H9 (cell line): ENCODE measurements at regions not wholly inside any gene's neighbourhood (a gene's known extent, or its start where the extent isn't known, plus 50 kb on each side); places are given as distances from the start of the nearest gene placed in this dataset.

ENCODE experiments used
- DNase-seq: peaks from one replicate; pipeline ENCODE4 v3.0.0-alpha.2; 2017
- H2AFZ ChIP-seq: one replicate; pipeline ENCODE4 v1.6.1; 2013; ENCODE audit warnings: mild to moderate bottlenecking, low read length, control low read depth, moderate library complexity
- H2AK5ac ChIP-seq: 2 replicates; pipeline ENCODE4 v1.6.1; 2013; ENCODE audit warnings: low read length, control low read depth, mixed read lengths; ENCODE audit not compliant: insufficient read length
- H2BK120ac ChIP-seq: one replicate; pipeline ENCODE4 v1.6.1; 2013; ENCODE audit warnings: low read depth, mild to moderate bottlenecking, low read length, control low read depth, inconsistent platforms; ENCODE audit not compliant: poor library complexity, severe bottlenecking
- H2BK12ac ChIP-seq: 2 replicates; pipeline ENCODE4 v1.6.1; 2013; ENCODE audit warnings: low read length, control low read depth, mixed read lengths, low read depth; ENCODE audit not compliant: insufficient read length
- H2BK15ac ChIP-seq: 2 replicates; pipeline ENCODE4 v1.6.1; 2013; ENCODE audit warnings: low read depth, low read length, control low read depth
- H2BK20ac ChIP-seq: one replicate; pipeline ENCODE4 v1.6.1; 2013; ENCODE audit warnings: low read depth, mild to moderate bottlenecking, low read length, control low read depth, inconsistent platforms; ENCODE audit not compliant: poor library complexity, severe bottlenecking
- H2BK5ac ChIP-seq: 2 replicates; pipeline ENCODE4 v1.6.1; 2013; ENCODE audit warnings: low read length, control low read depth, mixed read lengths; ENCODE audit not compliant: insufficient read length
- H3K14ac ChIP-seq: 2 replicates; pipeline ENCODE4 v1.6.1; 2013; ENCODE audit warnings: low read length, control low read depth; ENCODE audit not compliant: insufficient read depth
- H3K18ac ChIP-seq: 2 replicates; pipeline ENCODE4 v1.6.1; 2013; ENCODE audit warnings: low read depth, mild to moderate bottlenecking, mixed read lengths, low read length, control low read depth; ENCODE audit not compliant: insufficient read length
- H3K23ac ChIP-seq: 2 replicates; pipeline ENCODE4 v1.6.1; 2013; ENCODE audit warnings: low read length, control low read depth, mixed read lengths, low read depth; ENCODE audit not compliant: insufficient read length
- H3K23me2 ChIP-seq: 2 replicates; pipeline ENCODE4 v1.6.1; 2013; ENCODE audit warnings: low read depth, mild to moderate bottlenecking, mixed read lengths, low read length, control low read depth; ENCODE audit not compliant: insufficient read length, poor library complexity, severe bottlenecking
- H3K27ac ChIP-seq: 2 replicates; pipeline ENCODE4 v1.5.1; 2013; ENCODE audit warnings: low read length, control low read depth, mixed read lengths, low read depth; ENCODE audit not compliant: insufficient read length
- H3K27me3 ChIP-seq: 2 replicates; pipeline ENCODE4 v1.6.1; 2013; ENCODE audit warnings: low read length, control low read depth, inconsistent platforms; ENCODE audit not compliant: insufficient read depth
- H3K4ac ChIP-seq: 2 replicates; pipeline ENCODE4 v1.6.1; 2013; ENCODE audit warnings: low read depth, mild to moderate bottlenecking, control low read depth, inconsistent platforms, low read length, moderate library complexity
- H3K4me1 ChIP-seq: 2 replicates; pipeline ENCODE4 v1.6.1; 2013; ENCODE audit warnings: low read length, control low read depth, inconsistent platforms; ENCODE audit not compliant: insufficient read depth
- H3K4me2 ChIP-seq: 2 replicates; pipeline ENCODE4 v1.6.1; 2013; ENCODE audit warnings: low read length, control low read depth, mixed read lengths; ENCODE audit not compliant: insufficient read length, insufficient read depth
- H3K56ac ChIP-seq: 2 replicates; pipeline ENCODE4 v1.6.1; 2013; ENCODE audit warnings: low read depth, mild to moderate bottlenecking, mixed read lengths, low read length, control low read depth; ENCODE audit not compliant: insufficient read length
- H3K79me1 ChIP-seq: 2 replicates; pipeline ENCODE4 v1.6.1; 2013; ENCODE audit warnings: low read depth, mild to moderate bottlenecking, moderate library complexity, low read length, control low read depth, inconsistent platforms; ENCODE audit not compliant: insufficient read depth, poor library complexity, severe bottlenecking
- H3K79me2 ChIP-seq: 2 replicates; pipeline ENCODE4 v1.6.1; 2013; ENCODE audit warnings: low read length, control low read depth, inconsistent platforms; ENCODE audit not compliant: insufficient read depth
- H3K9ac ChIP-seq: 2 replicates; pipeline ENCODE4 v1.6.1; 2013; ENCODE audit warnings: low read length, control low read depth, mixed read lengths; ENCODE audit not compliant: insufficient read length; ENCODE audit errors: extremely low read depth
- H3K9me3 ChIP-seq: one replicate; pipeline ENCODE4 v1.6.1; 2013; ENCODE audit warnings: low read depth, low read length, inconsistent platforms; ENCODE audit not compliant: control insufficient read depth
- H3T11ph ChIP-seq: one replicate; pipeline ENCODE4 v1.6.1; 2013; ENCODE audit warnings: mild to moderate bottlenecking, low read length, control low read depth, inconsistent platforms
- H4K20me1 ChIP-seq: one replicate; pipeline ENCODE4 v1.6.1; 2013; ENCODE audit not compliant: control insufficient read depth, insufficient read length, insufficient read depth
- H4K5ac ChIP-seq: 2 replicates; pipeline ENCODE4 v1.6.1; 2013; ENCODE audit warnings: low read depth, mild to moderate bottlenecking, mixed read lengths, low read length, control low read depth; ENCODE audit not compliant: insufficient read length
- H4K8ac ChIP-seq: replicated peaks from 2 replicates; pipeline ENCODE4 v1.6.1; 2013; ENCODE audit warnings: low read length, control low read depth, mixed read lengths, low read depth; ENCODE audit not compliant: insufficient read length
- H4K91ac ChIP-seq: 2 replicates; pipeline ENCODE4 v1.6.1; 2013; ENCODE audit warnings: low read depth, mild to moderate bottlenecking, moderate library complexity, mixed read lengths, low read length, control low read depth; ENCODE audit not compliant: insufficient read length
- H3K27ac Mint-ChIP-seq, 3 experiments: 2 replicates in 2 of 3; 3 replicates in 1 of 3; pipeline ENCODE4 v1.8.0; 2020 to 2021; ENCODE audit warnings: mixed read lengths in 3 of 3, mild to moderate bottlenecking in 1 of 3, moderate library complexity in 1 of 3
- H3K27me3 Mint-ChIP-seq: 2 replicates; pipeline ENCODE4 v1.8.0; 2021; ENCODE audit warnings: low read depth, mild to moderate bottlenecking, moderate library complexity, mixed read lengths
- H3K36me3 Mint-ChIP-seq, 3 experiments: 2 replicates in 2 of 3; 3 replicates in 1 of 3; pipeline ENCODE4 v1.8.0; 2020 to 2021; ENCODE audit warnings: low read depth in 3 of 3, mixed read lengths in 3 of 3; ENCODE audit not compliant: insufficient read depth in 1 of 3
- H3K4me1 Mint-ChIP-seq, 2 experiments: 2 replicates each; pipeline ENCODE4 v1.8.0; 2020; ENCODE audit warnings: mixed read lengths in 2 of 2
- H3K4me3 Mint-ChIP-seq, 2 experiments: 2 replicates in 1 of 2; 3 replicates in 1 of 2; pipeline ENCODE4 v1.8.0; 2020 to 2021; ENCODE audit warnings: mild to moderate bottlenecking in 2 of 2, mixed read lengths in 2 of 2, moderate library complexity in 1 of 2
- H3K9me3 Mint-ChIP-seq, 2 experiments: 2 replicates in 1 of 2; 3 replicates in 1 of 2; pipeline ENCODE4 v1.8.0; 2020; ENCODE audit warnings: mild to moderate bottlenecking in 2 of 2, mixed read lengths in 2 of 2, moderate library complexity in 1 of 2
- WGBS: extraction: QIAGEN DNeasy Blood & Tissue Kit; methylation state at CpG from one replicate; pipeline ENCODE4 v1.1.7; 2013; ENCODE audit warnings: missing lambda C conversion rate, low lambda C conversion rate, mixed read lengths; ENCODE audit not compliant: insufficient read length; ENCODE audit errors: extremely low coverage; 5-methylcytosine and 5-hydroxymethylcytosine counted together
- TF ChIP-seq, protein P1 (sequence below): fragments of 200-600 bp; sonication (generic); conservative IDR thresholded peaks from 3 replicates; pipeline ENCODE4 v1.8.0; 2021; ENCODE audit warnings: antibody characterized with exemption, mild to moderate bottlenecking

- Histone ChIP-seq H2BK20ac (no peak overlapping the region), H3K9me3 (no peaks in the 10 kb centered on the region), H3K23me2 (no peaks in the 10 kb centered on the region), H4K91ac (no peak overlapping the region), H3K27ac (no peak overlapping the region), H2AFZ (no peak overlapping the region), H3K4me2 (no peak overlapping the region), H2BK5ac (no peak overlapping the region), H4K20me1 (no peaks in the 10 kb centered on the region), H3K4me1 (no peaks in the 10 kb centered on the region), H3K14ac (no peak overlapping the region), H3K79me1 (no peaks in the 10 kb centered on the region), H3K27me3 (no peaks in the 10 kb centered on the region), H2BK120ac (no peak overlapping the region), H3K18ac (no peak overlapping the region), H4K5ac (no peak overlapping the region), H3K9ac (no peak overlapping the region), H3K4ac (no peak overlapping the region), H3K56ac (no peak overlapping the region), H2AK5ac (no peak overlapping the region), H3T11ph (no peak overlapping the region), H2BK15ac (no peak overlapping the region), H3K79me2 (no peaks in the 10 kb centered on the region), H4K8ac (no peak overlapping the region), H2BK12ac (no peak overlapping the region), H3K23ac (no peak overlapping the region)
- no peaks in the 10 kb centered on the region for H3K9me3 Mint-ChIP-seq
- H3K27ac Mint-ChIP-seq = no peak overlapping the region
- H3K36me3 Mint-ChIP-seq = no peaks in the 10 kb centered on the region
- H3K4me3 Mint-ChIP-seq = no peak overlapping the region
- TF ChIP-seq, protein P1, sequence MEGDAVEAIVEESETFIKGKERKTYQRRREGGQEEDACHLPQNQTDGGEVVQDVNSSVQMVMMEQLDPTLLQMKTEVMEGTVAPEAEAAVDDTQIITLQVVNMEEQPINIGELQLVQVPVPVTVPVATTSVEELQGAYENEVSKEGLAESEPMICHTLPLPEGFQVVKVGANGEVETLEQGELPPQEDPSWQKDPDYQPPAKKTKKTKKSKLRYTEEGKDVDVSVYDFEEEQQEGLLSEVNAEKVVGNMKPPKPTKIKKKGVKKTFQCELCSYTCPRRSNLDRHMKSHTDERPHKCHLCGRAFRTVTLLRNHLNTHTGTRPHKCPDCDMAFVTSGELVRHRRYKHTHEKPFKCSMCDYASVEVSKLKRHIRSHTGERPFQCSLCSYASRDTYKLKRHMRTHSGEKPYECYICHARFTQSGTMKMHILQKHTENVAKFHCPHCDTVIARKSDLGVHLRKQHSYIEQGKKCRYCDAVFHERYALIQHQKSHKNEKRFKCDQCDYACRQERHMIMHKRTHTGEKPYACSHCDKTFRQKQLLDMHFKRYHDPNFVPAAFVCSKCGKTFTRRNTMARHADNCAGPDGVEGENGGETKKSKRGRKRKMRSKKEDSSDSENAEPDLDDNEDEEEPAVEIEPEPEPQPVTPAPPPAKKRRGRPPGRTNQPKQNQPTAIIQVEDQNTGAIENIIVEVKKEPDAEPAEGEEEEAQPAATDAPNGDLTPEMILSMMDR = no peak
- no peak for DNase-seq
- H3K4me1 Mint-ChIP-seq = peaks cover 3 to 6% of the 10 kb centered on the region in 2 experiments
- H3K27me3 Mint-ChIP-seq = no peaks in the 10 kb centered on the region
- no CpG with 5 or more reads among the region's 4 CpGs for WGBS
Observed at GRCh38 chr12:25013061-25013460, 64.2 kb upstream of the BCAT1 start.
